Hematopoietic multipotent progenitor cell treated with erythropoietin and hydrocortisone succinate and interleukin-3 and kit ligand, for 15 days (in vitro differentiated cells): ENCODE measurements at regions not wholly inside any gene's neighbourhood (a gene's known extent, or its start where the extent isn't known, plus 50 kb on each side); places are given as distances from the start of the nearest gene placed in this dataset.
"Not testable (repeated sequence)": the region's sequence is repeated elsewhere in the genome, so short reads cannot be mapped to it uniquely, and the experiment has no call there.

Experiments
- DNase-seq: peaks from one replicate; pipeline ENCODE4 v3.0.0-alpha.2; 2015; ENCODE audit warnings: low spot score

DNA sequence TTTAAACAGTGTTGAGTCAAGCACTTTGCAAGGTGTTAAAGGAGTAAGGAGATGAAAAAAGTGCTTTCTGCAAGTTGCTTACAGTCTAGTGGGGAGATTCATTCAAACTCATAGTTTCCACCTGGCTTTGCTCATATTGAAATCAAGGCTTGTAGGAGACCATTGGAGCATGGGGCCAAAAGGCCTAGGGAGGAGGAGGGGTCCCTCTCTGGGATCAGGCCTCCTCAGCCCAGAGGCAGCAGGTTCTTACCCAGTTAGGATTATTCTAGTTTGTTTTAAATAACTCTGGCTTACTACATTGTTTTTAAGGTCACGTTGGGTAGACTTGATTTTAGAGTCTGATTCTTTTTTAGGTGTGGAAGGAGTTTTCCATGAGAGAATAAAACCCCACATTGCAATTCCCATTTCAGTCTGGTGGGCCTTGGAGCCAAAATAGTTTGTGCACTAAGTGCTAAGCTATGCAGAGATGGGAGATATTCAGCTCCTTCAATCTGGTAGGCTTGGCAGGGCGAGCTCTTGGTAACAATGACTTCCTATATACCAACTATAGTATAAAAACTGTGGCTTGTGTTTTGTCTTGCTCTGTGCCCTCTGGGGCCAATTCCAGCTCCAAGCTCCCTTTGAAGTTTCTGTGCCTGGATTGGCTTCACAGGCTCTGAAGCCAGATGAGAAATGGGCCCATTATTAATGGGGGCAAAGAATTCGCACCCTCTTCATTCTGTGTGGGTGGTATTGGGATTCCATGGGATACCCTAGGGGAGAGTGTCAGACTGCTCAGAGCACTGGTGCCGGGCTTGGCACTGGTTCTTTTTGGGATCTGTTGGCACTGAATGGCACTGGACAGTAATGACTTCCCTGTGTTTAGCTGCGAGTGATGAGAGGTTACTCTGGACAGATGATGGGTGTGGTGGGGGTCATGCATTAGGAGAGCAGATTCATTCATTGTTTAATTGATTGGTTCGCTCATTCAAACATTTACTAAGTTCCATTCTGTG, 301.1 kb downstream of the MYCN start:
- DNase-seq: no peak

DNA sequence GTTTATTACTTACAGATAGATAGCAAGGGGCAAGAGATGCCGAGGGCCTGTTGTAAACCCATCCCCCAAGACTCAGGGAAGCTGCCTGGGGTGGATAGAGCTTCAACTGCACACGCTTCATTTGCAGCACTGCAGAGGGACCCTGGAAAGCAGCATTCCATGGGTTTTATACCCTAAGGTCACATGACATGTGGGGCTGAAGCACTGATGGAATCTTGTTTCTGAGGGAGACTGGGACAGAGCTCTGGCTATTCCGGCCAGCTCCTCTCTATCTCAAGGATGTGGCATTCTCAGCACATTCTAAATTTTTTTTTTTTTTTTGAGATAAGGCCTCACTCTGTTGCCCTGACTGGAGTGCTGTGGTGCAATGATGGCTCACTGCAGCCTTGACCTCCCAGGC, 300.1 kb downstream of the MYCN start:
- DNase-seq: no peak

DNA sequence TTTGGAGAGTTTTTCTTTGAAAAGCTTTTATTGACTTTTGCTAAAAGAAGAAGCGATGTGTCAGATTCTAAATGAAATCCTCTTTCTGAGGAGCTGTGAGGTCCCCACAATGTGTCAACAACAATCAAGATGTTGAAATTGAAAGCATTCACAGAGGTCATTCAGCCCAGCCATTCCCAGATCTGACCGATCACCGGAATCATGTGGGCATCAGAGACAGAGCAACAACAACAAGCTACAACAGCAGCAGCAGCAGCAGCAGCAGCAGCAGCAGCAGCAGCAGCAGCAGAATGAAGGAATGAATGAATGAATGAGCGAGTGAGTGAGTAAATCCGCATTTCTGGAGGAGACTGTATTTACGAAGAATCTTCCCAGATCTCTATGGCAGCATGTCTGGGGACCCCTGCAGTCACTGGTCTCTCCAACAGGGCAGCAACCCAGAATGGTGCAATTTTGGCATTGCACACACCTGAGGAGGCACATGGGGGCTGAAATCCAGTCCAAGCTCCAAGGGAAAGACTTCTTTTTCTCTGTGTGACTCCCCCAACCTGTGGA, 299.0 kb downstream of the MYCN start:
- no peak for DNase-seq

DNA sequence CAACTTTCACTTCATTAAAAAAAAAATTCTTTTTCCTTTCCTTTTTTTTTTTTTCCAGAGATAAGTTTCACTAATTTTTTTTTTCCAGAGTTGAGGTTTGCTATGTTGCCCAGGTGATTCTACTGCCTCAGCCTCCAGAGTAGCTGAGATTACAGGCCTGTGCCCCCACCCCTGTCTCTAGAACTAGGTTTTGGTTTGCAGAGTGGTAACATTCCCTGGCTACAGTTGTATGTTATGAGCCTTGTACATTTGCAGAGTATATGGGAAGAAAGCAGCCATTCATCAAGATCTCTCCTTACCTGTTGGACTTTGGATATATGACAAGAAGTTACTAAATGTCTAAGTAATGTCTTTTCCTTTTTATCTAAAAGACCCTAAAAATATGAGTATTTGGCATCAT, 298.4 kb downstream of the MYCN start:
- DNase-seq: no peak

DNA sequence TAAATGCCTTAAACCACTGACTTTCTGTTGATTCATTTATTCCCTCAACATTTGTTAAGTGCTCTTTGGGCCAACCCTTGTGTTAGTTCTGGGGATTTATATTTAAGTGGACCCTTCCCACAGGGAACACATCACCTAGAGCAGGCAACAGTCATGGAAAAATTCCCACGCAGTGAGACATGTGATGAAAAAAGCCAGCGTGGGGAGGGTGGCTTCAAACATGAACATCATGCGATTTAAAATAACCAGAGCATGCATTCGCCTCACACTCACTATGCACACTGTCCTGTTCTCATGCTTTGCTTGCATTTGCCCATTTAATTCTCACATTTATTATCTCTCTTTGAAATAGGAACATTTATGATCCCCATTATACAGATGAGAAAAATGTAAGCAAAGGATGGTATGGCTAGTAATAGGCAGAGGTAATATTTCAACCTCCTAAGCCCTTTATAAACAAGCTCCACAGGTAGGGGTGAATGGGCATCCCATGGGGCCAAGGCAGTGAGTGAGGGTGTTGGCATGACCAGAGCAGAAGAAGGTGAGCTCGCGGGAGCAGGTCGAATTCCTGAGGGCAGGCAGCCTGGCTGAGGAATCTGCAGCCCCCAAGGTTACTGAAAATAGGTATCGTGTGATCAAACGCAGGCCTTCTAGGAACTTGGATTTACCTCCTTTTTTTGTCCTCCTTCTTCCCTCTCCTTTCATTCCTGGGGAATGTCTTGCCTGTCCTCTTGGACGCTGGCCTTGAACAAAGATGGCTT, 297.8 kb downstream of the MYCN start:
- no peak for DNase-seq

DNA sequence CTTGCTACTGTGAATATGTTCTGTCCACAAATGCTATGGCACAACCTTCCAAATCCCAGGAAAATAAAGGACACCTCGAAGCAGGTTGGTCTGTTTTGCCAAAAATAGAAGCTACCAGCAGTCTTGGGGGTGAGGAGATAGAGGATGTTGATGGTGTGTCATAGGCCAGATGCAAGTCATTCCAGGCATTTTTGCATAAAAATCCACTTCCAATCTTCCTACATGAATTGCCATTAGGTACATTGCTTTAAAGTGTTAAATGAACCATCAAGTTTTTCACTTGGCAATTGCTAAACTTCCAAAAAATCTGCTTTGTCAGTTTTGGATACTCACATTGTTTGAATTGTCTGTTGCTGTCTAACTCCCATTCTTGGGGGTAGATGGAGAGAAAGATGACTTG, 295.4 kb downstream of the MYCN start:
- no peak for DNase-seq

DNA sequence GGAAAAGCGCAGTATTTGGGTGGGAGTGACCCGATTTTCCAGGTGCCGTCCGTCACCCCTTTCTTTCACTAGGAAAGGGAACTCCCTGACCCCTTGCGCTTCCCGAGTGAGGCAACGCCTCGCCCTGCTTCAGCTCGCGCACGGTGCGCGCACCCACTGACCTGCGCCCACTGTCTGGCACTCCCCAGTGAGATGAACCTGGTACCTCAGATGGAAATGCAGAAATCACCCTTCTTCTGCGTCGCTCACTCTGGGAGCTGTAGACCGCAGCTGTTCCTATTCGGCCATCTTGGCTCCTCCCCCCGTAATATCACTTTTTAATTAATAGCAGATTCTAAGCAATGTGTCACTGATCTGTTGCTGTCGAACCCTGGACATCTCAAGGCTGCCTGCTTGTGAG, 294.9 kb downstream of the MYCN start:
- DNase-seq: not testable (repeated sequence)

DNA sequence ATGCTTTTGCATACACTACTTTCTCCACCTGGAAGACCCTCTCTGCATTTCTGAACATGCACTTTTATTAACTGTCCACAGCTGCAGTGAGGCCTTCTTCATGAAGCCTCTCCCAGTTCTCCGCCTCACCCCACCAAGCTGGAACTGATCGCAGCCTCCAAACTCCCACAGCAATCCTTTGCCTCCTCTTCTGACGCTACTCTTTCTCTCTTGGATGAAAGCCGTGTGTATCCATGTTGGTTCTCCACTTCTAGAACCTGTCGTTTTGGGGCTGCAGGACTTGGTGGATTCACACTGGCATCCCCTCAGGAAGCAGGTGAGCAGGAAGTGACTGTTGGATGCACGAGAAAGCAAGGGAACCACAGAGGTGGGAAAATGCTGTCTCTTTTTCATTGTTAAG, 288.6 kb downstream of the MYCN start:
- DNase-seq: no peak

DNA sequence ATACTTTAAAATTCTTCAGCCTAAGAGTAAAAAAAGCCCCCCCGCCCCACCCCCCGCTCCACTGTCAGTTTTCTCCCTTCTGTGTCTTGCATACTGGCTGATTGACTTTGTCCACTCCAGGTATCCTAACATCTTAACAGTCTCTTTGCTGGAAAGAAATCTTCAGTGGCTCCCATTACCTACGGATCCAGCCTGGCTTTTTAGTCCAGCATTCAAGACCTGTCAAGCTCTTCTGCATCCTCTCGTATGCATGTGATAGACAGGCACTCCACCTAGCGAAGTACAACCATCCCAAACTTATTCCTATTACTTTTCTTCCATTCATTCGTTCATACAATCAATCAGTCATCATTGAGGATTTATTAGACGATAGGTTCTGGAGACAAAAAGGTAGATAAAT, 288.1 kb downstream of the MYCN start:
- no peak for DNase-seq

DNA sequence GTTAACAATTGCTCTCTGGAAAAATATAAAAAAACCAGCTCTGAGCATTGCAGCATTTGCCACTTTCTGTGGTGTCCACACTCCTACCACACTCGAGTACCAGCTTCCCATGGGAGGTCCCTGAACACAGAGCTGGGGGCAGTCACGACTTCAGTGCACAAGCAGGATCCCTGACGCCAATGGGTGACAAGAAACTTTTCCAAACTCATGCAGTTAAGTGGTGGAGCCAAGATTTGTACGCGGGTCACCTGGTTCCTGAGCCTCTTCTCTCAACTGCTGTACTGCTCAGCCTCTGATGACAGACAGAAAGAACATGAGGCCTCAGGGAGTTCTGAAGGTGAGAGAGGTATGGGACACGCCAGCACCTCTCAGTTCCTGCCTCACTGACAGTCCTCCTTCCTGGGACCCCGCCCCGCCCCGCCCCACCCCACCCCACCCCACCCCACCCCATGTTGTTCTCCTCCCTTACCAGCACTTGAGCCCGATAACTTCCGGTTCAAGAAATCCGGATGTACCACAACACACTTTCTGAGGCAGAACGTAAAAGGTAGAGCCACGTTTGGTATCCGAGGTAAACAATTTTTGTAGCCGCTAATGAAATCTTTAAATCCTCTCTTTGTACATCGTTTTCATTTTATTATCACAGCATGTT, 287.6 kb downstream of the MYCN start:
- no peak for DNase-seq

DNA sequence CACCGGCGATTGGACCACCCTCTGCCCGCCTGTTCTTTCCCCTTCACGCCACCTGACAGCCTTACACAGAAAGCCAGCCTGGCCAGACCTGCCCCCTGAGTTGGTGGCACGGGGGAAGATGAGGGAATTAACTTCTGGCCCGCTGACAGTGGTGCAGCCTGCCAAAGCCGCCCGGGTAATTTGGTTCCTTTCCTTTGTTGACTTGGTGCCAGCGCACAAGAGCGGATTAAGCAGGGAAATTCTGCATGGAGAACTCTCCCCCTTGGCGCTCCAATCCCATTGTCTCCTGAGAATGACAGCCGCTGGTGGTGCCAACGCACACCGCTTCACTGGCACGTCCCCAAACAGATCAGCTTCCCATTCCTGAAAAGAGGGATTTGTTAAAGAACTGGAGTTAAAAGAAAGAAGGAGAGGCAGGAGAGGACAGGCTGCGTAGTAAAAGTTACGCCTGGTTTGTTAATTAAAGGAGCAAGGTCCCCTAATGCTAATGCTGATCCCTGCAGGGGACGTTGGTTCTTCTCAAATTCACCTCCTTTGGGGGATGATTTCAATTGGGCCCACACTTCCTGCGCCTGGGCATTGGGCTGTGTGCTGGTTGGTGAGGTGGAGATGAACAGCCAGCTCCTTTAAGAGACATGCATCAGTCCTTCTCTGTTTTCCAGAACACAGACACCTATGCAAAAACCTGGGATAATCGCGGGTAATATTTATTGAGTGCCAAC, 286.8 kb downstream of the MYCN start:
- no peak for DNase-seq

DNA sequence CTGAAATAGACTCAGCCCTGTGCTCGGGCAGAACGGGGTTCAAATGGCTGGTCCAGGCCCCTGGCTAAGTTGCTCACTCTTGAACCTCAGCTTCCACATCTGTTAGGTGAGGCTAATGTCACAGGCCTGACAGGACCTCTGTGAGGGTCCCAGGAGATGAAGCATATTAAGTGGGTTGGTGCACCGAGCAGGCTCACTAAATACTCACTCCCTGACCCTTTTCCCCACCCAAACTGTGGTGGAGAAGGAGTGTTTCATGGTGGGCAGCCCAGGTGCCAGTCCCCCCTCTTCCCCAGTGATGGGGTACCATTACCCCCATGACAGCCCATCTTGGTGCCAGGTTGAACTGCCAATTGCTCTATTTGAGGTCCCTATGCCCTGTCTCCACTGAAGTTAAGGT, 286.0 kb downstream of the MYCN start:
- no peak for DNase-seq

DNA sequence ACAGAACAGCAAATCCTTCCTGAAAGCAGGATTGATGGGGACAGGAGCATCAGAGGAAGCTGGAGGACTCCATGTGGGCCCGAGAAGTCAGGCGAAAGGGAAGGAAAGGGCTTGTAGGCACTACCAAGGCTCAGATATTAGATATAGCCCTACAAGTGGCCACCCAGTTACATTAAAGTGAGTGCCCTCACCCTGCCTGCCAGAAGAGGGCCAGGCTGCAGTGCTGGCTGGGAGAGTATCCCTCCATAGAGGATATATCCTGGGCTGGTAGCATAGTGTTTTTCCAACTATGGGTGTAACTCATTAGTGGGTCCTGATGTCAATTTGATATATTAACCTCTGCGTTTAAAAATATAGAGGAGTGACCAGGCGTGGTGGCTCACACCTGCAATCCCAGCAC, 285.2 kb downstream of the MYCN start:
- no peak for DNase-seq

DNA sequence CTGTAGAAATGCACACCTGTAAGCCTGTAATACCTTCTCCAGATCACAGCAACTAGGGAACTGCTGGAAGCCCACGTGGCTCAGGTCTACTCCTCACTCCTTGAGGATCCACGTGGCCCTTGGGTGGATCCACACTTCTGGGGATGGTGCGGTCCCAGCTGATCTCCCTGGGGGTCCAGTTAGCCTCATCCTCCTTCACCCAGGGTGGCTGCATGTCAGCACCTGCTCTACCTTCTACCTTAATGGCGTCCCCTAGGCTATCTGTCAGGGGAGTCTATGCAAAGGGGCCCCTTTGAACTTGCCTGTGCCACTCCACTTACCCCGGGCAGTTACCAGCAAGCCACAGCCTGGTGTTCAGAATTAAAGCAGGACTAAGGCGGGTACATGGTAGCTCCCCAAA, 284.7 kb downstream of the MYCN start:
- no peak for DNase-seq

DNA sequence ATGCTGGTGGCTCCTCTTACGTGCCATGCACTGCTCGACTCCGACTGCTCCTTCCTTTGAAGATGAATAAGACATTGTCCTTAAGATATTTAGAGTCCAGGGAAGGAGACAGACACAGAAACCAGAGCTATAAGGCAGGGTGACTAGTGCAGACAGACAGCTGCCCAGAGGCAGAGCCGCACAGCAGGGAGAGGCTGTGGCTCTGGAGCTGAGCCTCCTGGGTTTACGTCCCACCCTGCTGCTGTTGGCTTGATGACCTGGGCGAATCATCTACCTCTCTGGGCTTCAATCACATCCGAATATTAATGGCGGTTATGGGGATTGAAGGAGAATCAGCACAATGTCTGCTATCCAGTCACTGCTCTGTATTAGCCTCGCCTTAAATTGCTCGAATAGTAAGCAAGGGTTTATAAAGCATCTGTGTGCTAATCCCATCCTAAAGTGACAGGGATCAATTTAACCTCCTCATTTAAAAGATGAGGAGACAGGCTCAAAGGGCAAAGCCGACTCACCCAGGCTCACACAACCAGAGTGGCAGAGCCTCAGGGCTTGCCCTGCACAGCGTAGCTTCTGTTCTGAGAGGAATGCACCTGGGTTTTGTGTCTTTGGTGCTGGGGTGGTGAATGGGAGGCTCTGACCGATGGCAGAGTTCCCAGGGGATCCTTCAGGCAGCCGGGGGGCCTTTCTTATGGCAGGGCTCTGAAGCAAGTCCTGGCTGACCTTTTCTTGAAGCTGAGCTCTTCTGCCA, 284.1 kb downstream of the MYCN start:
- DNase-seq: no peak

DNA sequence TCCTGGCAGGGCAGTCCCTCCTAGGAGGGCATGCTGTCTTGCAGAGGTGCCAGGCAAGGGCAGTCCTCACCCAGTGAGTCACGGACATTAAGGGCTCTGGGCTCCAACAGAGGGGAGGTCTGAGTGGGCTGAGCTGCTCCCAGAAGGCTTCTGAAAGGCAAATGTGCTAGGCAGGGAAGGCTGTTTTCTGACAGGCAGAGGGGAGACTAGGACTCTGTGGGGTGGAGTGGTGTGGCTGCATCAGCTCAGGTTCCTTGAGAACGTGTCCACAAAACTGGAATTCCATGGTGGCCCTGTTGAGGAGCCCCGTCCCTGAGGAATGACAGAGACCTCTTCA, 283.5 kb downstream of the MYCN start:
- DNase-seq: no peak

DNA sequence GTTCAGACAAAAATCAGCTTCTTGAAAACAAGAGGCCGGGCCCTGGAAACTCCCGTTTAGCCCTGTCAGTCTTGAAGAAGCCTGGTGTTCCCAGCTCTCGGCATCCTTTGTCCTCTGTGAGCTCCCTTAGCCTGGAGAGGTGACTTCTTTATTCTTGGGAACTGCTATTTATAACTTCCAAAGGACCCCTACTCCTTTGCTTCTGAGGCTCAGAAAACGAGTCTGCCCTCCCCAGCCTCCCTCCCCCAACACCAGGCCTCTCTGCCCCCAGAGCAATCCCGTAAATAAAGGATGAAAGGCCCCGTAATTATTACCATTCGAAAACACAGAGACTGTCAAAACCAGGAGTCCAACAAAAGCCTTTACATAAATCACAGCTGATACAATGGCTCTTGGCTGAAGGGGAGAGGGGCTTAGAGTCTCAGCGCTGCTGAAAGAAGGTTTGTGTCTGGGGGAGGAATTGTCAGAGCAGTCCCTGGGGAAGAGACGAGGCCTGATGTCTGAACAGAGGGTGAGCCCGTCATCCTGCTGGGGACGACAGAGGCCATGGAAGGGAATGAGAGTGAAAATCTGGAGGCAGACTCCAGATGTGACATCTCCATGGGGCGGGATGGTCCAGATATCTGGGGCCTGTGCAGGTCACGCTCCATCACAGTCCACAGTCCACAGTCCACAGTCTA, 283.0 kb downstream of the MYCN start:
- DNase-seq: no peak

DNA sequence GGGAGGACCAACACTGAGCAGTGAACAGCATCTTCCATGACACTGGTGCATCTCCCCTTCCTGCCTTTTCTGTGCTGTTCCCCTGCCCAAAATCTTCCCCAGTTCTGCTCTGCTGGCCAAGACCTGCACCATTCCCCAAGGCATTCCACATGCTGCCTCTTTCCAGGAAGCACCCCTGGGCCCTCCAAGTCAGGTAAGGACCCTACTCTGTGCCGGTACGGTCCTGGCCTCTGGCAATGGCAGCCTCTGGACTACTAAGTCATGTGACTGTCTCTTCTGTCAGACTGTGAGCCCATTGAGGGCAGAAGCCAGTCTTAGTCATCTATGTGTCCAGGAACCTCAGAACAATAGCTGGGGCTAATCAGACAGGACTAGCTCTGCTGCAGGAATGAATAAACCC, 282.0 kb downstream of the MYCN start:
- no peak for DNase-seq

DNA sequence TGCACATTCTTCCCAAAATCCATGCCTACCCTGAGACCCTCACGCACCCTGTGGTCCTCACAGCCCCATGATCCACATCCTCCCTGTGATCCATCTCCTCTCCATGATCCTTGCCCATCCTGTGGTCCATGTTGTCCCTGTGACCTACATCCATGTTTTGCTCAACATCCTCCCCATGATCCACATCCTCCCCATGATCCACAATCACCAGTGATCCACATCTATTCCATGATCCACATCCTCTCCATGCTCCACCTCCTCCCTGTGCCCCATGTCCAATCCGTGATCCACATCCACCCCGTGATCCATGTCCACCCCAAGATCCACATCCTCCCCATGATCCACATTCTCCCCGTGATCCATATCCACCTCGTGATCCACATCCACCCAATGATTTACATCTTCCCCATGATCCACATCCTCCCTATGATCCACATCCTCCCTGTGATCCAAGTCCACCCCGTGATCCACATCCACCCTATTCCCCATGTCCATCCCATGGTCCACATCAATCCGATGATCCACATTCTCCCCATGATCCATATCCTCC, 281.2 kb downstream of the MYCN start:
- DNase-seq: no peak

DNA sequence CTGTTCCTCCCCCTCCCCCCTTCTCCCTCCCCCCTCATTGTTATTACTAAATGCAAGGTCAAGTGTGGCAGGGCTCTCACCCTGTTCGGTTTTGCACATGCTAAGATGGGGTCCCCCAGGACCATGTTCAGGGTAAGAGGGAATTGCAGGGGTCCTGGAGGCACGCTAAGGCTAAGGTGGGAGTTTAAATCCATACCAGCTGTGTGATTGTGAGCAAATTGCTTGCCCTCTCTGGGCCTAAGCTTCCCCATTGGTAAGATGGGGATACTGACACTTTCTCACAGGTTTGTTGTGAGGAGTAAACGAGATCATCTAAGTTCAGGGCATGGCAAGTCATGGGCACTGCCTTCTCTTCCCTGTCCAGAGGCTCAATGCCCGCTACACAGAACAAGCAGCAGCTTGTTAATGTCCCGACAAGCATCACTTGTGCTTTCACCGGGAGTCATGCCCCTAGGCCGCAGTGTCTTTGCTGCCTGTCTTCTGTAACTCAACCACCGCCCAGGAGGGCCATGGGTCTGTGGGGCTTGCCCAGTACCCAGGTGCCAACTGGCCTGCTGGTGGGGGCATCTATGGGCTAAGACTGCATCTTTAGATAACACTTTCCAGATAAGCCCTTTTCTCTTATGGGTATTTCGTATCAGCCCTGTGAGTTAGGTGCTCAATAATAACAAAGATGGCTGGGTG, 279.1 kb downstream of the MYCN start:
- no peak for DNase-seq
